Common myeloid progenitor, CD34-positive (primary cell): ENCODE measurements at regions not wholly inside any gene's neighbourhood (a gene's known extent, or its start where the extent isn't known, plus 50 kb on each side); places are given as distances from the start of the nearest gene placed in this dataset.

Source experiments
- CTCF ChIA-PET: fragments of 350-600 bp; sonication (Branson Sonifier 250); formaldehyde crosslinking; loops from one replicate; lab custom pipeline; 2021; ENCODE audit warnings: antibody characterized with exemption; lab: Charles Lee
- POLR2A ChIA-PET: fragments of 350-600 bp; sonication (Branson Sonifier 250); formaldehyde crosslinking; loops from one replicate; lab custom pipeline; 2021; ENCODE audit warnings: antibody characterized with exemption; lab: Charles Lee
- DNase-seq, 3 donors: peaks; one replicate each; pipeline versions ENCODE4 v3.0.0 to v3.0.0-alpha.2; 2013
- H3K27ac ChIP-seq, 2 experiments: 1 replicate in 1 of 2; 2 replicates in 1 of 2; pipeline ENCODE4 v1.7.0; 2013; ENCODE audit warnings: inconsistent platforms in 2 of 2, low read length in 2 of 2, mild to moderate bottlenecking in 2 of 2, low read depth in 1 of 2, moderate library complexity in 1 of 2; ENCODE audit not compliant: severe bottlenecking in 2 of 2, insufficient read depth in 1 of 2, poor library complexity in 1 of 2
- H3K27me3 ChIP-seq, 5 experiments: replicated peaks in 2 of 5; 1 replicate in 3 of 5; 2 replicates in 2 of 5; pipeline versions ENCODE4 v1.6.1 to v1.7.0; 2013; ENCODE audit warnings: low read length in 4 of 5, mild to moderate bottlenecking in 2 of 5, moderate library complexity in 2 of 5, inconsistent platforms in 1 of 5; ENCODE audit not compliant: insufficient read depth in 5 of 5, control insufficient read depth in 4 of 5
- H3K36me3 ChIP-seq, 4 experiments: 1 replicate in 2 of 4; 2 replicates in 2 of 4; pipeline versions ENCODE4 v1.6.1 to v1.7.0; 2013; ENCODE audit warnings: low read length in 3 of 4, control low read depth in 1 of 4, mild to moderate bottlenecking in 1 of 4; ENCODE audit not compliant: control insufficient read depth in 4 of 4, insufficient read depth in 4 of 4
- H3K4me1 ChIP-seq, 4 experiments: 1 replicate in 3 of 4; 2 replicates in 1 of 4; pipeline versions ENCODE4 v1.6.1 to v1.7.1; 2013; ENCODE audit warnings: low read length in 3 of 4, mild to moderate bottlenecking in 3 of 4, control low read depth in 1 of 4, inconsistent platforms in 1 of 4, moderate library complexity in 1 of 4; ENCODE audit not compliant: control insufficient read depth in 4 of 4, insufficient read depth in 4 of 4; ENCODE audit errors: control extremely low read depth in 1 of 4
- H3K4me3 ChIP-seq, 7 experiments: 1 replicate in 4 of 7; 2 replicates in 3 of 7; pipeline versions ENCODE4 v1.5.1 to v1.7.0; 2013; ENCODE audit warnings: mild to moderate bottlenecking in 7 of 7, low read length in 6 of 7, moderate library complexity in 6 of 7, inconsistent platforms in 2 of 7, low read depth in 2 of 7, control low read depth in 1 of 7; ENCODE audit not compliant: insufficient read depth in 4 of 7, control insufficient read depth in 1 of 7; ENCODE audit errors: extremely low read depth in 1 of 7
- H3K9me3 ChIP-seq, 5 experiments: 1 replicate in 4 of 5; 2 replicates in 1 of 5; pipeline versions ENCODE4 v1.6.1 to v1.7.1; 2013; ENCODE audit warnings: low read length in 4 of 5, mild to moderate bottlenecking in 2 of 5, inconsistent platforms in 1 of 5, low read depth in 1 of 5, moderate library complexity in 1 of 5; ENCODE audit not compliant: control insufficient read depth in 4 of 5, insufficient read depth in 2 of 5; ENCODE audit errors: control extremely low read depth in 1 of 5
- WGBS: methylation state at CpG from one replicate; pipeline ENCODE4 v1.1.5; 2013; ENCODE audit not compliant: insufficient coverage; 5-methylcytosine and 5-hydroxymethylcytosine counted together

GRCh38 chr1:221012120-221012519 is 132.9 kb downstream of the HLX start:
- H3K4me3 ChIP-seq, result no peak overlapping the region
- no peak overlapping the region for H3K27ac ChIP-seq
- ChIA-PET POLR2A (no interaction called here), CTCF (interaction anchor here (1.0 to 1.1 kb wide), 2 partner anchors 20 to 23 kb away, joined by 3 read pairs; no protein-coding TSS in a partner anchor)
- H3K27me3 ChIP-seq, result no peaks in the 10 kb centered on the region
- DNase-seq, result no peak
- 100% methylated on average over 5 of the region's 5 CpGs for WGBS
- no peaks in the 10 kb centered on the region for H3K36me3 ChIP-seq
- peaks cover 0 to 3% (median 0%) of the 10 kb centered on the region in 4 experiments for H3K4me1 ChIP-seq
- H3K9me3 ChIP-seq, result peaks cover 0 to 4% (median 0%) of the 10 kb centered on the region in 5 experiments

- Histone ChIP-seq H3K36me3 (no peaks in the 10 kb centered on the region), H3K27me3 (no peaks in the 10 kb centered on the region), H3K4me1 (peaks cover 0 to 3% (median 0%) of the 10 kb centered on the region in 4 experiments), H3K27ac (no peak overlapping the region), H3K4me3 (no peak overlapping the region), H3K9me3 (peaks cover 0 to 4% (median 0%) of the 10 kb centered on the region in 5 experiments)
- CTCF ChIA-PET, result no interaction called here
- no peak for DNase-seq
- POLR2A ChIA-PET, result no interaction called here
- 100% methylated on average over 1 of the region's 3 CpGs for WGBS
These were observed 134.7 kb downstream of the HLX start for GRCh38 chr1:221013691-221014660.

DNA sequence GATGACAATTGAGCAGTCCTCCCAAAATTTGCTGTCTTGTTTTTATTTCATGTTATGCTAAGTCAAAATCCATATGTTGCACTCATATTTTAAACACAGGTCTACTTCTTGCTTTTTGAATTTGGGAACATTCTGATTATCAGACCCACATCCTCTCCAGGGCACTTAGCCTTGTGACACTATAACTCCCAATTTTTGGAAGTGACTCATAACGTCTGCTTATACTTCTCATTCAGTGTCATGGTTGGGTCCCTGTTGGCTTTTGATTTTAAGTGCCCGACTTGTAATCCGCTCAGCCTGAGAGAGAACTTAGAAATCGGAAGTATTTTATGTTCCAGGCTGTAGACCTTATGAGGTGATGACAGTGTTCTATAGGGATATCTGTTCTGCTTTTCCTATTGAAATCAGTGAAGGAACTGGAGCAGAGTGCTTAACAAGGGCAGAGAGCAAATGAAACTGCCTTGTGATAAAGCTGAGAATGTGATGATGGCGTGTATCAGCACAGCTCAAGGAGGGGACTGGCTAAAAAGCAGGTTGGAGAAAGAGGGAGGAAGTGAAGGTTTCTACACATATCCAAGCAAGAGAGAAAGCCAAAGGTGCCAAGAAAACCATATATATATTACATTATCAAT is 136.0 kb downstream of the HLX start:
- no peaks in the 10 kb centered on the region for H3K27me3 ChIP-seq
- ChIA-PET CTCF (no interaction called here), POLR2A (no interaction called here)
- peaks cover 0 to 4% (median 0%) of the 10 kb centered on the region in 5 experiments for H3K9me3 ChIP-seq
- DNase-seq, result no peak
- 99% methylated on average over 5 of the region's 5 CpGs for WGBS
- H3K4me1 ChIP-seq, result peaks cover 0 to 3% (median 0%) of the 10 kb centered on the region in 4 experiments
- no peak overlapping the region for H3K4me3 ChIP-seq
- no peak overlapping the region for H3K27ac ChIP-seq
- H3K36me3 ChIP-seq, result no peaks in the 10 kb centered on the region

DNA sequence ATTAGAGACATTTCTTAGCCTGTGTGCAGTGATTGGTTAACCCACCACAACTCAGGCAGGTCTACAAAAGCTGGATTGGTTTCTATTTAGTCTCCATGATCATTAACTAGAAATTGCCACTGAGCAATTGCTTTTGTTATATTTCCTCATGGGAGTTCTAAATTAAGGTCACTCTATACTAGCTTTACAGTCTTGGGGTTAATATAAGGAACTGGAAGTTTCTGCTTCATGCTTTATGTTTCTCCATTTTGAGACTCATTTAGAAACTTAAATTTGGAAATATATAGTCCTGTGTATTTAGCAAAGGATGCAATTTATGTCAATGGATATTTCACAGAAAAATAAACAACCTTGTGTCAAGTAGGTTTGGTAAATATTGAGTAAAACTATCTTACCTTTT is 137.5 kb downstream of the HLX start:
- CTCF ChIA-PET, result no interaction called here
- Histone ChIP-seq H3K27me3 (no peaks in the 10 kb centered on the region), H3K4me3 (no peak overlapping the region), H3K36me3 (no peaks in the 10 kb centered on the region), H3K9me3 (peaks cover 0 to 2% (median 0%) of the 10 kb centered on the region in 5 experiments), H3K27ac (no peak overlapping the region), H3K4me1 (peaks cover 0 to 3% (median 0%) of the 10 kb centered on the region in 4 experiments)
- POLR2A ChIA-PET, result no interaction called here
- DNase-seq, result no peak

GRCh38 chr1:221018414-221018813 is 139.2 kb downstream of the HLX start:
- Histone ChIP-seq H3K36me3 (no peaks in the 10 kb centered on the region), H3K4me1 (peaks cover 6 to 13% (median 8%) of the 10 kb centered on the region in 4 experiments), H3K27ac (no peak overlapping the region), H3K27me3 (no peaks in the 10 kb centered on the region), H3K9me3 (peaks cover 0 to 1% (median 0%) of the 10 kb centered on the region in 5 experiments), H3K4me3 (no peak overlapping the region)
- POLR2A ChIA-PET, result no interaction called here
- CTCF ChIA-PET, result no interaction called here
- no peak for DNase-seq
- WGBS, result no CpG with 5 or more reads among the region's 1 CpG

DNA sequence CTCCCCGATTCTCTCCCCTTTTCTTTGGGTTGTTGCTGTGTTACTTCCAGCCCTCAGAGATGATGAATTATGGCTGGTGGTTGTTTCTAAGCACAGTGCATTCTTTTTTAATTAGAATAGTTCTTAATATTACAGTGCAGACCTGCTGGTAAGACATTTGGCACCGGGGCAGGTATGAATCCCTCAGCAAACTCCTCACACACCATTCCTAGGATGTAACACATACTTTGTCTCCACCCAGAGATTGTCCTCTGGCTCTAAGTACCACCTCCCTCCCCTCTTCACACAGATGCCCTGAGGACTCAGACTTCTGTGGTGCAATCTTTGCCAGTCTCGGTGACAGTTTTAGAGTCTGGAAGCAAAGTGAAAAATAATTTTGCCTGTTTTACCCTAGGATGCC is 143.1 kb downstream of the HLX start:
- peaks cover 6 to 16% (median 7%) of the 10 kb centered on the region in 4 experiments for H3K4me1 ChIP-seq
- CTCF ChIA-PET, result no interaction called here
- H3K4me3 ChIP-seq, result no peak overlapping the region
- no peaks in the 10 kb centered on the region for H3K36me3 ChIP-seq
- DNase-seq, result no peak
- no peaks in the 10 kb centered on the region for H3K9me3 ChIP-seq
- H3K27me3 ChIP-seq, result no peaks in the 10 kb centered on the region
- POLR2A ChIA-PET, result no interaction called here
- 92% methylated on average over 2 of the region's 3 CpGs for WGBS
- no peak overlapping the region for H3K27ac ChIP-seq

DNA sequence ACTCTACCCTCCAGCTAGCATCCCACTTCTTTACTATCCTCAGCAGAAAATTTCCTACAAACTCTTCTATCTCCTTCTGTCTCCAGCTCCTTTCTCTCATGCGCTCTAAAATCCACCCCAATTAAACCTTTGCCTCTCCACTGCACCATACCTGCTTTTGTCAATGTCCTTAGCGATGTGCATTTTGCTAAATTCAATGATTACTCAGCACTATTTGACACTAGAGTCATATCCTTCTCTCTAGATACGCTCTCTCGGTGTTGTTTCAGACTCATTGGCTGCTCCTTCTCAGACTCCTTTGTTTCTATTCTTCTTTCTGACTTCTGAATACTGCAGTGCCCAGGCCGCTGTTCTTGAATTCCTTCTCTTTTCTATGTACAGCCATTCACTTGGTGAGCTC is 144.2 kb downstream of the HLX start:
- POLR2A ChIA-PET, result no interaction called here
- no peak for DNase-seq
- Histone ChIP-seq H3K36me3 (no peaks in the 10 kb centered on the region), H3K4me3 (no peak overlapping the region), H3K4me1 (peaks cover 6 to 16% (median 7%) of the 10 kb centered on the region in 4 experiments), H3K9me3 (peaks cover 0 to 3% (median 0%) of the 10 kb centered on the region in 5 experiments), H3K27me3 (no peaks in the 10 kb centered on the region), H3K27ac (no peak overlapping the region)
- 91% methylated on average over 5 of the region's 5 CpGs for WGBS
- CTCF ChIA-PET, result no interaction called here
